SK-N-SH (cell line): ENCODE measurements at regions not wholly inside any gene's neighbourhood (a gene's known extent, or its start where the extent isn't known, plus 50 kb on each side); places are given as distances from the start of the nearest gene placed in this dataset.

Experiments used
- CTCF ChIA-PET: fragments of 300-600, 350-600 bp; formaldehyde crosslinking; extraction: SDS; loops from one replicate; lab custom pipeline; 2021; lab: Yijun Ruan, JAX
- POLR2A ChIA-PET: fragments of 350-600 bp; sonication (Branson Sonifier 250); formaldehyde crosslinking; extraction: SDS; loops from one replicate; lab custom pipeline; 2020; ENCODE audit warnings: antibody characterized with exemption, inconsistent platforms; lab: Yijun Ruan, JAX
- DNase-seq: peaks from one replicate; pipeline ENCODE4 v3.0.0; 2012
- H2AFZ ChIP-seq: fragments of 200-600 bp; sonication (generic); 2 replicates; pipeline ENCODE4 v1.8.1; 2016; ENCODE audit warnings: antibody characterized with exemption, mild to moderate bottlenecking, low read depth
- H3F3A ChIP-seq: fragments of 200-600 bp; sonication (generic); replicated peaks from 2 replicates; pipeline ENCODE3; 2016; ENCODE audit warnings: antibody characterized with exemption, mild to moderate bottlenecking; ENCODE audit not compliant: insufficient read depth
- H3K27ac ChIP-seq, 2 experiments: fragments of 200-500 bp in 1 of 2; fragments of 200-600 bp in 1 of 2; sonication (Bioruptor generic) in 1 of 2; sonication (generic), shearing (Covaris generic) in 1 of 2; 2 replicates each; pipeline versions ENCODE4 v1.5.1 to v1.6.1; 2014 to 2016; ENCODE audit warnings: low read depth in 2 of 2, inconsistent platforms in 1 of 2, low read length in 1 of 2, mild to moderate bottlenecking in 1 of 2, mixed read lengths in 1 of 2
- H3K27me3 ChIP-seq: fragments of 200-600 bp; sonication (generic), shearing (Covaris generic); 2 replicates; pipeline ENCODE4 v1.6.1; 2016; ENCODE audit warnings: mixed run types; ENCODE audit not compliant: insufficient read depth
- H3K36me3 ChIP-seq, 2 experiments: fragments of 200-500 bp in 1 of 2; fragments of 200-600 bp in 1 of 2; sonication (Bioruptor generic) in 1 of 2; sonication (generic) in 1 of 2; replicated peaks in 1 of 2; 2 replicates each; pipeline versions ENCODE3 to v1.5.1; 2014 to 2016; ENCODE audit warnings: low read length in 1 of 2, mild to moderate bottlenecking in 1 of 2; ENCODE audit not compliant: insufficient read depth in 2 of 2, control insufficient read depth in 1 of 2
- H3K4me1 ChIP-seq, 2 experiments: fragments of 200-500 bp in 1 of 2; fragments of 200-600 bp in 1 of 2; sonication (Bioruptor generic) in 1 of 2; sonication (generic), shearing (Covaris generic) in 1 of 2; 2 replicates each; pipeline versions ENCODE4 v1.5.1 to v1.6.1; 2014 to 2016; ENCODE audit warnings: low read depth in 1 of 2, low read length in 1 of 2, mixed run types in 1 of 2; ENCODE audit not compliant: insufficient read depth in 2 of 2, control insufficient read depth in 1 of 2
- H3K4me2 ChIP-seq: fragments of 200-600 bp; sonication (generic), shearing (Covaris generic); 2 replicates; pipeline ENCODE4 v1.6.1; 2017; ENCODE audit warnings: mixed run types
- H3K4me3 ChIP-seq, 2 experiments: fragments of 200-500 bp in 1 of 2; fragments of 200-600 bp in 1 of 2; sonication (Bioruptor generic) in 1 of 2; sonication (generic), shearing (Covaris generic) in 1 of 2; 2 replicates each; pipeline versions ENCODE4 v1.5.1 to v1.8.1; 2014 to 2016; ENCODE audit warnings: low read depth in 2 of 2, inconsistent platforms in 1 of 2, low read length in 1 of 2, mild to moderate bottlenecking in 1 of 2, mixed read lengths in 1 of 2, moderate library complexity in 1 of 2
- H3K79me2 ChIP-seq: fragments of 200-600 bp; sonication (generic); 2 replicates; pipeline ENCODE4 v1.8.1; 2017; ENCODE audit warnings: mild to moderate bottlenecking; ENCODE audit not compliant: insufficient read depth
- H3K9ac ChIP-seq: fragments of 200-600 bp; sonication (generic); 2 replicates; pipeline ENCODE4 v1.6.1; 2017; ENCODE audit warnings: mixed run types
- H3K9me2 ChIP-seq: fragments of 200-600 bp; sonication (generic); 2 replicates; pipeline ENCODE4 v1.6.1; 2017; ENCODE audit warnings: mixed run types
- H3K9me3 ChIP-seq: fragments of 200-600 bp; sonication (generic); 2 replicates; pipeline ENCODE4 v1.6.1; 2017; ENCODE audit warnings: mixed run types, mild to moderate bottlenecking, moderate library complexity
- H4K20me1 ChIP-seq: fragments of 200-600 bp; sonication (generic); 2 replicates; pipeline ENCODE4 v1.6.1; 2017; ENCODE audit warnings: mild to moderate bottlenecking, mixed run types; ENCODE audit not compliant: insufficient read depth
- CHD2 ChIP-seq: fragments of 150-350 bp; IDR thresholded peaks from 2 replicates; pipeline ENCODE4 v1.6.1; 2018; ENCODE audit warnings: low read length; ENCODE audit not compliant: partially characterized antibody
- CTCF ChIP-seq: fragments of 200-600 bp; sonication (generic); IDR thresholded peaks from 2 replicates; pipeline ENCODE4 v1.6.1; 2017; ENCODE audit warnings: antibody characterized with exemption, mild to moderate bottlenecking, moderate library complexity
- ELF1 ChIP-seq: IDR thresholded peaks from 2 replicates; pipeline ENCODE4 v1.4.0; 2012
- EP300 ChIP-seq, 2 experiments: IDR thresholded peaks; 2 replicates each; pipeline versions ENCODE4 v1.4.0 to v1.6.1; 2012; ENCODE audit warnings: borderline replicate concordance in 1 of 2, low read depth in 1 of 2, low read length in 1 of 2
- EZH2phosphoT487 ChIP-seq: fragments of 200-600 bp; sonication (generic); IDR thresholded peaks from 2 replicates; pipeline ENCODE4 v1.6.1; 2017; ENCODE audit warnings: low read depth, mixed run types, mild to moderate bottlenecking, antibody characterized with exemption, moderate library complexity, borderline replicate concordance
- FOSL2 ChIP-seq: IDR thresholded peaks from 2 replicates; pipeline ENCODE4 v1.4.0; 2012; ENCODE audit warnings: low read depth, mild to moderate bottlenecking, moderate library complexity, borderline replicate concordance
- FOXJ3 ChIP-seq: sonication (generic); formaldehyde crosslinking; IDR thresholded peaks from 2 replicates; pipeline ENCODE4 v1.5.1; 2020; ENCODE audit warnings: mild to moderate bottlenecking, missing genetic modification reagents
- GABPA ChIP-seq: IDR thresholded peaks from 2 replicates; pipeline ENCODE4 v1.4.0; 2012; ENCODE audit warnings: low read depth, mild to moderate bottlenecking
- GATA2 ChIP-seq: sonication (generic); formaldehyde crosslinking; IDR thresholded peaks from 2 replicates; pipeline ENCODE4 v1.5.0; 2020; ENCODE audit warnings: mild to moderate bottlenecking, missing genetic modification reagents
- IRF3 ChIP-seq: fragments of 150-350 bp; IDR thresholded peaks from 2 replicates; pipeline ENCODE4 v1.6.1; 2016; ENCODE audit warnings: mild to moderate bottlenecking, low read depth, low read length
- POLR2AphosphoS5 ChIP-seq: IDR thresholded peaks from 2 replicates; pipeline ENCODE4 v1.6.1; 2012; ENCODE audit warnings: low read depth, low read length
- RAD21 ChIP-seq: IDR thresholded peaks from 2 replicates; pipeline ENCODE4 v1.6.1; 2012; ENCODE audit warnings: mild to moderate bottlenecking, low read length
- RCOR1 ChIP-seq: fragments of 150-350 bp; IDR thresholded peaks from 2 replicates; pipeline ENCODE4 v1.6.1; 2017; ENCODE audit warnings: antibody characterized with exemption, low read length
- REST ChIP-seq: IDR thresholded peaks from 2 replicates; pipeline ENCODE4 v1.6.1; 2012; ENCODE audit warnings: mild to moderate bottlenecking, low read depth, low read length, moderate library complexity
- TAF1 ChIP-seq: IDR thresholded peaks from 2 replicates; pipeline ENCODE4 v1.6.1; 2012; ENCODE audit warnings: low read depth, mild to moderate bottlenecking, low read length, moderate library complexity, borderline replicate concordance
- ZBTB33 ChIP-seq: IDR thresholded peaks from 2 replicates; pipeline ENCODE4 v1.4.0; 2012; ENCODE audit warnings: low read depth, borderline replicate concordance
- WGBS: methylation state at CpG from one replicate; pipeline ENCODE4 v1.1.6; 2017; ENCODE audit warnings: low lambda C conversion rate; 5-methylcytosine and 5-hydroxymethylcytosine counted together

GRCh38 chr5:112608975-112609374, 128.7 kb upstream of the APC start:
- H3K4me1 ChIP-seq: no peaks in the 10 kb centered on the region; a peak in 1 of 4 replicates
- TF ChIP-seq EP300 (IDR thresholded peaks at IDR 0.05; ENCODE audit: borderline replicate concordance in 1 of 2, low read depth in 1 of 2, low read length in 1 of 2) (no peak), GABPA (no peak), CHD2 (no peak), REST (no peak), IRF3 (no peak), FOXJ3 (no peak), POLR2AphosphoS5 (no peak), RAD21 (no peak), GATA2 (CRISPR knock-in tag) (no peak), RCOR1 (no peak), ZBTB33 (no peak), EZH2phosphoT487 (no peak), FOSL2 (no peak), ELF1 (no peak), CTCF (no peak), TAF1 (no peak)
- H3K36me3 ChIP-seq: no peaks in the 10 kb centered on the region
- ChIA-PET CTCF (interaction anchor here (1.1 to 1.3 kb wide), 3 partner anchors 57 to 149 kb away, joined by 3 to 4 read pairs (median 3); no protein-coding TSS in a partner anchor), POLR2A (no interaction called here)
- H3K27ac ChIP-seq: no peak overlapping the region
- no peak overlapping the region for H3K9ac ChIP-seq
- no peaks in the 10 kb centered on the region for H3K79me2 ChIP-seq
- no peak overlapping the region for H3K4me2 ChIP-seq
- H4K20me1 ChIP-seq: no peaks in the 10 kb centered on the region
- no peaks in the 10 kb centered on the region for H3K27me3 ChIP-seq
- no peak overlapping the region for H3K4me3 ChIP-seq
- DNase-seq: no peak
- H2AFZ ChIP-seq: no peak overlapping the region
- no peaks in the 10 kb centered on the region for H3K9me3 ChIP-seq
- H3K9me2 ChIP-seq: no peaks in the 10 kb centered on the region
- 64% methylated on average over 1 of the region's 1 CpG for WGBS
- no peaks in the 10 kb centered on the region for H3F3A ChIP-seq
